ENCODE measurements at regions not wholly inside any gene's neighbourhood (a gene's known extent, or its start where the extent isn't known, plus 50 kb on each side); places are given as distances from the start of the nearest gene placed in this dataset.

DNA sequence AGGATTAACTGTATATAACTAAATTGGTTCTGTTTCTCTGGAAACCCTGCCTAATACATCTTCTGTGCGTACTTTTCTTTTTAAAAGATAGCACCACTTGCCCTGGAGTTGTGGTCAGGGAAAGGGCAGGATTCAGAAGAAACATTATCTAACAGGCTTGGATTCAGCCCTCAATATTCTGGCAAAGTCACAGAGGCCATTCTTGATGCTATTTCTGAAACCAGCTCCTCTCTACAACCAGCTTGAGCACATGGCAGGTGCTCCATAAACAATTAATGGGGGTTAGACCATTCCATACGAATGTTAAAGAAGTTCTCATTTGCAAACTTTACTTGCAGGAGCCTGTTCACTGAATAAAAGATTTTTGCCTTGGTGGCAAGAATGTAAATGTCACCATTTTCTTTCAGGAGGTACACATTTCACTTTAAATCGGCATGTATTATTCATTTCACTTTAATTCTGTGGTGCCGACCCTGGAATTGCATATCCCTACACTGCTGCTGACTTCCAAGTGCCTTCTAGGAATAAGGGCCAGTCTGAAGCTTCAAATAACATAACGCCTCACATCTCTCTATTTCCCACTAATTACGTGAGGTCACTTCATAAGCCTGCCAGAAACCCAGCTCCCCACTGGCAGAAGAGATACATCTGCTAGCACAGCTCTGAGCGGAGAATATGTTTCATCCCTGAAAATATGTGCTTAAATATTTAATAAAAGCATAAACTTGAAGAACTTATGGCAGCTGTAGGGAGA, 248.7 kb downstream of the ADGRG6 start:
- ChIA-PET CTCF (ENCODE audit: unreplicated experiment) (no interaction called here), POLR2A (no interaction called here)
- no peaks in the 10 kb centered on the region for H4K20me1 ChIP-seq (ENCODE audit: insufficient read depth, low read length)
- no peak overlapping the region for H3K4me2 ChIP-seq (ENCODE audit: low read length)
- H3K9me2 ChIP-seq (ENCODE audit: insufficient read depth, low read length), result no peaks in the 10 kb centered on the region
- H3K9me3 ChIP-seq (ENCODE audit: low read length), result no peaks in the 10 kb centered on the region
- no peak overlapping the region for H3K27ac ChIP-seq (ENCODE audit: low read depth, low read length, poor library complexity, severe bottlenecking)
- no peaks in the 10 kb centered on the region for H3K79me2 ChIP-seq (ENCODE audit: insufficient read depth, low read depth, low read length)
- intact Hi-C loops (cut with micrococcal nuclease; ENCODE audit: unreplicated experiment), result no loop called here
- H3K36me3 ChIP-seq (ENCODE audit: insufficient read depth, low read length), result no peaks in the 10 kb centered on the region
- no peaks in the 10 kb centered on the region for H3K4me1 ChIP-seq (ENCODE audit: insufficient read depth, low read length, poor library complexity, severe bottlenecking)
- H2AFZ ChIP-seq (ENCODE audit: low read length), result no peak overlapping the region
- DNase-seq (ENCODE audit: low spot score), result no peak
- no peak for TF ChIP-seq EZH2phosphoT487 (IDR thresholded peaks at IDR 0.05; ENCODE audit: borderline replicate concordance, low read depth, low read length)
- TF ChIP-seq, protein P1, sequence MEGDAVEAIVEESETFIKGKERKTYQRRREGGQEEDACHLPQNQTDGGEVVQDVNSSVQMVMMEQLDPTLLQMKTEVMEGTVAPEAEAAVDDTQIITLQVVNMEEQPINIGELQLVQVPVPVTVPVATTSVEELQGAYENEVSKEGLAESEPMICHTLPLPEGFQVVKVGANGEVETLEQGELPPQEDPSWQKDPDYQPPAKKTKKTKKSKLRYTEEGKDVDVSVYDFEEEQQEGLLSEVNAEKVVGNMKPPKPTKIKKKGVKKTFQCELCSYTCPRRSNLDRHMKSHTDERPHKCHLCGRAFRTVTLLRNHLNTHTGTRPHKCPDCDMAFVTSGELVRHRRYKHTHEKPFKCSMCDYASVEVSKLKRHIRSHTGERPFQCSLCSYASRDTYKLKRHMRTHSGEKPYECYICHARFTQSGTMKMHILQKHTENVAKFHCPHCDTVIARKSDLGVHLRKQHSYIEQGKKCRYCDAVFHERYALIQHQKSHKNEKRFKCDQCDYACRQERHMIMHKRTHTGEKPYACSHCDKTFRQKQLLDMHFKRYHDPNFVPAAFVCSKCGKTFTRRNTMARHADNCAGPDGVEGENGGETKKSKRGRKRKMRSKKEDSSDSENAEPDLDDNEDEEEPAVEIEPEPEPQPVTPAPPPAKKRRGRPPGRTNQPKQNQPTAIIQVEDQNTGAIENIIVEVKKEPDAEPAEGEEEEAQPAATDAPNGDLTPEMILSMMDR (conservative IDR thresholded peaks at IDR 0.05; ENCODE audit: low read length), result no peak
- no TSS peak for BruUV-seq (replicated peaks)
- no peak overlapping the region for H3K4me3 ChIP-seq (ENCODE audit: low read depth, low read length, poor library complexity, severe bottlenecking)

DNA sequence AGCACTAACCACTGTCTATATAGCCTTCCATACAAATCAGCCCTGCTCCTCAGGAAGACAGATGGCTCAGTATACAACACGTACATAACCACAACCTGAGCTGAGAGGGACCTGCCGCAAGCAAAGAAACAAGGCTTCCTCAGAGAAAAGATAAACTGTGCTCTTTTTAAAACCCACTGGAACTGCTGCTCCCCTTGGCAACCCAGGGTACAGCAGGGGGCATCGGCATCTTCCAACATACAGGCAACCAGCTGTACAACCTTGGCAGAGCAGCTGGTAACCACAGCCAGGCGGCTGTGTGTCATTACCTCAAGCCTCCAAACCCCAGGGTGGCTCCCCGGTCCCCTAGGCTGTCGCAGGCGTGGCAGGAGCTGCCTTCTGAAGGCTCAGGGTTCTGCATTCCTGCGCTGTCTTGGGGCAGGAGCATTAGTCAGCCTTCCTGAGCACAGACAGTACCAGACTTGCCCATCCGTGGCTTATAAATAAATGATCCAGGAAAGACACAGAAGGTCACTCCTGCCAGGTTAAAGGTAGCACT, 249.5 kb downstream of the ADGRG6 start:
- Histone ChIP-seq H3K9me2 (ENCODE audit: insufficient read depth, low read length) (no peaks in the 10 kb centered on the region), H3K36me3 (ENCODE audit: insufficient read depth, low read length) (no peaks in the 10 kb centered on the region), H3K4me2 (ENCODE audit: low read length) (no peak overlapping the region), H3K4me3 (ENCODE audit: low read depth, low read length, poor library complexity, severe bottlenecking) (no peak overlapping the region), H3K4me1 (ENCODE audit: insufficient read depth, low read length, poor library complexity, severe bottlenecking) (no peaks in the 10 kb centered on the region), H4K20me1 (ENCODE audit: insufficient read depth, low read length) (no peaks in the 10 kb centered on the region), H3K27ac (ENCODE audit: low read depth, low read length, poor library complexity, severe bottlenecking) (no peak overlapping the region), H3K79me2 (ENCODE audit: insufficient read depth, low read depth, low read length) (no peaks in the 10 kb centered on the region), H2AFZ (ENCODE audit: low read length) (no peak overlapping the region), H3K9me3 (ENCODE audit: low read length) (no peaks in the 10 kb centered on the region)
- intact Hi-C loops (cut with micrococcal nuclease; ENCODE audit: unreplicated experiment), result no loop called here
- no peak for DNase-seq (ENCODE audit: low spot score)
- TF ChIP-seq, protein P1 (conservative IDR thresholded peaks at IDR 0.05; ENCODE audit: low read length), result no peak
- TF ChIP-seq EZH2phosphoT487 (IDR thresholded peaks at IDR 0.05; ENCODE audit: borderline replicate concordance, low read depth, low read length), result no peak
- ChIA-PET POLR2A (no interaction called here), CTCF (ENCODE audit: unreplicated experiment) (no interaction called here)
- no TSS peak for BruUV-seq (replicated peaks)

DNA sequence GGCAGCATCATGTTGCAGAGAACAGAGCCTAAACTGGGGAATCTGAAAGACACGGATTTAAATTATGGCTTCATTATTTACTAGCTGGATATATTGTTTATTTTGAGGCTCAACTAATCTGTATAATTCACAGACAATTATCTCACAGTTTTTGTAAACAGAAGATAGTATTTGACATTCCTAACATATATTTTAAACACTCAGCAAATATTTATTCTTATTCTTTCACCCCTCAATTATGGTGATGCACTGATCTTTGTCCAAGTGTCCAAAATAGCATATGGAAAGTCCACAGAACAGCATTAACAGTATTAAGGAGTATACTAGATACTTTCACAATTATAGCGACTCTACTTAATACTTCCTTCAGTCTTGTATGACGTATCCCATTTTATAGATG, 257.0 kb downstream of the ADGRG6 start:
- H3K4me2 ChIP-seq (ENCODE audit: low read length), result no peak overlapping the region
- no peaks in the 10 kb centered on the region for H3K79me2 ChIP-seq (ENCODE audit: insufficient read depth, low read depth, low read length)
- ChIA-PET CTCF (ENCODE audit: unreplicated experiment) (no interaction called here), POLR2A (no interaction called here)
- H3K9me2 ChIP-seq (ENCODE audit: insufficient read depth, low read length), result no peaks in the 10 kb centered on the region
- no peaks in the 10 kb centered on the region for H3K36me3 ChIP-seq (ENCODE audit: insufficient read depth, low read length)
- H3K4me1 ChIP-seq (ENCODE audit: insufficient read depth, low read length, poor library complexity, severe bottlenecking), result no peaks in the 10 kb centered on the region
- H2AFZ ChIP-seq (ENCODE audit: low read length), result no peak overlapping the region
- no TSS peak for BruUV-seq (replicated peaks)
- no peak overlapping the region for H3K4me3 ChIP-seq (ENCODE audit: low read depth, low read length, poor library complexity, severe bottlenecking)
- no peak overlapping the region for H3K27ac ChIP-seq (ENCODE audit: low read depth, low read length, poor library complexity, severe bottlenecking)
- H4K20me1 ChIP-seq (ENCODE audit: insufficient read depth, low read length), result no peaks in the 10 kb centered on the region
- intact Hi-C loops (cut with micrococcal nuclease; ENCODE audit: unreplicated experiment), result no loop called here
- no peaks in the 10 kb centered on the region for H3K9me3 ChIP-seq (ENCODE audit: low read length)
- no peak for DNase-seq (ENCODE audit: low spot score)
- TF ChIP-seq, protein P1 (conservative IDR thresholded peaks at IDR 0.05; ENCODE audit: low read length), result no peak
- TF ChIP-seq EZH2phosphoT487 (IDR thresholded peaks at IDR 0.05; ENCODE audit: borderline replicate concordance, low read depth, low read length), result no peak
